AG10803 (cell line): ENCODE measurements at regions not wholly inside any gene's neighbourhood (a gene's known extent, or its start where the extent isn't known, plus 50 kb on each side); places are given as distances from the start of the nearest gene placed in this dataset.

Experiments used
- DNase-seq: peaks from one replicate; pipeline ENCODE4 v3.0.0; 2010; ENCODE audit warnings: low read depth
- H3K4me3 ChIP-seq: 2 replicates; pipeline ENCODE4 v1.5.1; 2011; ENCODE audit warnings: mild to moderate bottlenecking, low read length, control low read depth
- TF ChIP-seq, protein P1 (sequence below): conservative IDR thresholded peaks from 2 replicates; pipeline ENCODE4 v1.5.1; 2011; ENCODE audit warnings: mild to moderate bottlenecking, low read length, control low read depth, inconsistent platforms

DNA sequence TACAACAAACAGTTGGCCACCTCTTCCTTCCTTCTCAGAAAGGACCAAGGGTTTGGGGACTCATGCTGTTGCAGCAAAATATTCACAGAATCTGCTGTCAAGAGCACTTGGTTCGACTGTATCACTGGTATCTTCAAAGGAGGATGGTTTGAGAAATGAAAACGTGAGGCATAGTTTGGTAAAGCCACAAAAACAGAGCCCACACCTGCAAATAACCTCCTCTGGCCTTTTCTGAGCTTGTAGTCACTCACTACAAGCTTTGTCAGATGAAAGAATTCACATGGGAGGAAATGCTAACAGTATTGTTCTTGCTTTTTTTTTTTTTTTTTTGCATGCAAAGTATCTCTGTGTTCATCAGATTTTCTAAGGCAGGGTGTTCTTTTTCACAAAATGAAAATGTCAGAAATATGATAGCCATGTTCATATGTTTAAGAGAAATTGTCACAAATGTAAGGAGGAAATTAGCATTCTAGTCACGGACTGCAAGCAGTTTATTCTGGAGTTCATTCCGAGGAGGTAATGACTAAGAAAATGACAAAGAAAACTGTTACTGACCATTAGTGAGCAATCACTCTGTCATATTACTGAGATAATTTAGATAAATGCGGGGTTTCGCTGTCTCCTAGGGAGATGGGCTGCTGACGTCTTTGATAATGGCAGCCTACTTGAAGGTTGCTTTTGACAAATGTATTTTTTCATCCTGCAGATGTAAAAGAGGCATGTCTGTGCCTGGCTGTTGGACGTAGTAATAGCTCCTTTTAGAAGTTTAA is 117.8 kb upstream of the MYO3A start:
- DNase-seq = no peak
- no peak overlapping the region for H3K4me3 ChIP-seq
- TF ChIP-seq, protein P1, sequence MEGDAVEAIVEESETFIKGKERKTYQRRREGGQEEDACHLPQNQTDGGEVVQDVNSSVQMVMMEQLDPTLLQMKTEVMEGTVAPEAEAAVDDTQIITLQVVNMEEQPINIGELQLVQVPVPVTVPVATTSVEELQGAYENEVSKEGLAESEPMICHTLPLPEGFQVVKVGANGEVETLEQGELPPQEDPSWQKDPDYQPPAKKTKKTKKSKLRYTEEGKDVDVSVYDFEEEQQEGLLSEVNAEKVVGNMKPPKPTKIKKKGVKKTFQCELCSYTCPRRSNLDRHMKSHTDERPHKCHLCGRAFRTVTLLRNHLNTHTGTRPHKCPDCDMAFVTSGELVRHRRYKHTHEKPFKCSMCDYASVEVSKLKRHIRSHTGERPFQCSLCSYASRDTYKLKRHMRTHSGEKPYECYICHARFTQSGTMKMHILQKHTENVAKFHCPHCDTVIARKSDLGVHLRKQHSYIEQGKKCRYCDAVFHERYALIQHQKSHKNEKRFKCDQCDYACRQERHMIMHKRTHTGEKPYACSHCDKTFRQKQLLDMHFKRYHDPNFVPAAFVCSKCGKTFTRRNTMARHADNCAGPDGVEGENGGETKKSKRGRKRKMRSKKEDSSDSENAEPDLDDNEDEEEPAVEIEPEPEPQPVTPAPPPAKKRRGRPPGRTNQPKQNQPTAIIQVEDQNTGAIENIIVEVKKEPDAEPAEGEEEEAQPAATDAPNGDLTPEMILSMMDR = no peak

DNA sequence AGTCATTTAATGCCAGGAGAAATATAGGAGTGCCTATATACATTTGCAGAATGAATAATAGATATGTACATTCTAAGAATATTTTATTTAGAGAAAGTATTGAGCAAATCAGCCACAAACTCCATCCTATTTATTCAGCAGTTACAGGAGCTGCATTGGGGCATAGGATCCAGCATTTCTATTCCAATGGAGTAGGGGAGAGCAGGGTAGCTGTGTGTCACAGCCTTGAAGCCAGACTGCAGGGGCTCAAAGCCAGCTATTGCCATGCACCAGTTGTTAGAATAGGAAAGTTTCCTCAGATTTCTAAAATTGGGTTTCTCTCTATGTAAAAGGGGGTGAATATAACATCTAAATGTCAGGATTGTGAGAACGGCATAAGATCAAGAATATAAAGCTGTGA is 116.8 kb upstream of the MYO3A start:
- no peak overlapping the region for H3K4me3 ChIP-seq
- no peak for DNase-seq
- TF ChIP-seq, protein P1 = no peak

DNA sequence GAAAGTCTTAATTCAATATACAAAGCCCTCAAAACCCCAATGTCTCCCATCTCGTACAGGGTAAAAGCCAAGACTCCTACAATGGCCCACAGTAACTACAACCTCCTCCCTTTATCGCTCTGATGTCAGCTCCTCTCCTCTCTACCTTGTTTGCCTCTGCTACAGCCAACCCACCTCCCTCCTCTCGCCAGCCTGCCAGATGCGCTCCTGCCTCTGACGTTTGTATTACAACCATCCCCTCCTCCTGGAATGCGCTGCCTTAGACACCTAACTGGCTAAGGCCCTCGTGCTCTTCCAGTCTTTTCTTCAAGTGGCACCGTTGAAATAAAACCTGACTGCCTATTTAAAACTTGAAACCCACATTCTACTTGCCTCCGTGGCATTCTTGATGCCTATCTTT is 115.3 kb upstream of the MYO3A start:
- DNase-seq = no peak
- TF ChIP-seq, protein P1 = no peak

DNA sequence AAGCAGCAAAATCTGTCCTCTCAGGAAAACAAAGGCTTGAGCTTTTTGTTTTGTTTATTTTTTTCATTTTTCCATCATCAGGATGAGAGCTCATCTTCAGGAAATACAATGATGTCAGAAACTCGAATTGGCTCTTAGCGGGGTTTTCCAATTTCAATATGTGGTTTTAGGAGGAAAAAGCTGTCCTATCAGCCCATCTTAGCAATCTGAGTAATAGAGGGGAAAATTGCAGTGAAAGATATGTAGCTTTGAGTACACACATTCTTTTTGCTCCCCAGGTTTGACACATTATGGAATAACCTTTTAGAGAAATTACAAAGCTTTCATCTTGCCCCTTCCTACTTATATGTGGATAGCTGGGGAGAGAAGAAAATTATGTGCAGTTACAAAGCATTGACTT is 113.6 kb upstream of the MYO3A start:
- no peak overlapping the region for H3K4me3 ChIP-seq
- DNase-seq = no peak
- TF ChIP-seq, protein P1 = no peak

More for the DNA sequence above, 115.3 kb upstream of the MYO3A start:
- H3K4me3 ChIP-seq = no peak overlapping the region

DNA sequence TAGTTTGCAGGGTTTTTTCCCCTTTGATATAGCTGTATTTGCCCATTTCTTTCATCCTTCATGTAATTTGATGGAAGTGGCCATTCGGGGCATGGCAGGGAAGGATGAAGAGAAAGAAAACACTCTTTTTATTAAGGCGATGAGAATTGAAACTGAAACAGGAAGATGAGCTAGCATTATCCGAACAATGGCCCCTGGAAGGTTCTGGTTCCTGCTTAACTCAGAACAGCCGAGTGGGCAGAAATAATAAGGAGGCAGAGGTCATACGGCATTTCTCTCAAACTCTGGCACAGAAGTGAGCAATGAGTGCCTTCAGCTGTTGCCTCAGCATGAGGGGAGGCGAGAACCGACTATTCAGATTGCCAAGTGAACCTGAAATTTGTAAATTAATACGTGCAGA is 113.2 kb upstream of the MYO3A start:
- DNase-seq = no peak
- TF ChIP-seq, protein P1 = no peak
- no peak overlapping the region for H3K4me3 ChIP-seq

DNA sequence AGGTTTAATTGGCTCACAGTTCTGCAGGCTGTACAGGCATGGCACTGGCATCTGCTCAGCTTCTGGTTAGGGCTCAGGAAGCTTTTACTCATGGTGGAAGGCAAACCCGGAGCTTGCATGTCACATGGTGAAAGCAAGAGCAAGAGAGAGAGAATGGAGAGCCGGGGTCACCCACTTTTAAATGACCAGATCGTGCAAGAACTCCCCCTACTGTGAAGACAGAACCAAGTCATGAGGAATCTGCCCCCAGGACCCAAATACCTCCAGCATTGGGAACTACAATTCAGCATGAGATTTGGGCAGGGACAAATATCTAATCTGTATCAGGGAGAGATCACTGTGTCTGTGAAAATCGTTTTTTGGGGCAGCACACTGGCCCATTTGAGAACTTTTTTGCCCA is 110.0 kb upstream of the MYO3A start:
- DNase-seq = no peak
- TF ChIP-seq, protein P1 = no peak
- H3K4me3 ChIP-seq = no peak overlapping the region

DNA sequence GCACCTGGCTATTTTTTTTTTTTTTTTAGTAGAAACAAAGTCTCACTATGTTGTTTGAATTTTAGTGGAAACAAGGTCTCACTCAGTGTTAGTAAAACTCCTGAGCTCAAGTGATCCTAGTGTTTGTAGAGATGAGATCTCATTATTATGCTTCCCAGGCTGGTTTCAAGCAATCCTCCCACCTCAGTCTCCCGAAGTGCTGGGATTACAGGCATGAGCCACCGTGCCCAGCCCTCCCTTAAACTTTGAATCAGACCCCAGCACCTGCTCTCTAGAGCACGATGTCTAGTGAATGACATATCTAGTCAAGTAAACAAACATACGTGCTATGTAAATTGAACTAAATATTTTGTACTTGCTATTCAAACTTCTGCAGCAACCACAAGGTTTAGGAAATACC is 105.6 kb upstream of the MYO3A start:
- H3K4me3 ChIP-seq = no peak overlapping the region
- DNase-seq = no peak
- TF ChIP-seq, protein P1 = no peak
